Sigmoid colon (tissue), 6 donors: ENCODE measurements at regions not wholly inside any gene's neighbourhood (a gene's known extent, or its start where the extent isn't known, plus 50 kb on each side); places are given as distances from the start of the nearest gene placed in this dataset.

ENCODE experiments used
- DNase-seq: peaks from one replicate; pipeline ENCODE4 v3.0.0-alpha.2; 2019
- H3K27ac ChIP-seq, 4 donors: fragments of 200-600 bp; sonication (generic); one replicate each; pipeline ENCODE4 v1.5.1; 2016 to 2019; ENCODE audit warnings: mild to moderate bottlenecking in 1 of 4
- H3K27me3 ChIP-seq, 3 donors: fragments of 200-600 bp; sonication (generic); one replicate each; pipeline ENCODE4 v1.5.1; 2019; ENCODE audit warnings: mild to moderate bottlenecking in 1 of 3
- H3K36me3 ChIP-seq, 4 donors: fragments of 200-600 bp; sonication (generic); one replicate each; pipeline ENCODE4 v1.5.1; 2016 to 2019
- H3K4me1 ChIP-seq, 4 donors: fragments of 200-600 bp; sonication (generic); one replicate each; pipeline ENCODE4 v1.5.1; 2017 to 2019
- H3K4me3 ChIP-seq, 4 donors: fragments of 200-600 bp; sonication (generic); one replicate each; pipeline ENCODE4 v1.5.1; 2017 to 2019; ENCODE audit warnings: mild to moderate bottlenecking in 2 of 4, moderate library complexity in 1 of 4
- H3K9me3 ChIP-seq, 4 donors: fragments of 200-600 bp in 3 of 4; sonication (generic) in 3 of 4; one replicate each; pipeline versions ENCODE4 v1.5.1 to v1.6.1; 2013 to 2019
- EP300 ChIP-seq, 4 donors: sonication (generic); formaldehyde crosslinking; IDR thresholded peaks; one replicate each; pipeline ENCODE4 v1.6.1; 2017; ENCODE audit warnings: antibody characterized with exemption in 4 of 4
- POLR2A ChIP-seq, 2 donors: fragments of 450-650 bp; IDR thresholded peaks; one replicate each; pipeline ENCODE4 v1.6.1; 2016; ENCODE audit warnings: antibody characterized with exemption in 2 of 2, mild to moderate bottlenecking in 2 of 2, moderate library complexity in 2 of 2
- POLR2AphosphoS5 ChIP-seq, 4 donors: sonication (generic); formaldehyde crosslinking; IDR thresholded peaks; one replicate each; pipeline ENCODE4 v1.6.1; 2017; ENCODE audit warnings: antibody characterized with exemption in 4 of 4
- WGBS, 2 donors: extraction: QIAGEN DNeasy Blood & Tissue Kit; methylation state at CpG; one replicate each; pipeline ENCODE4 v1.1.7; 2013; 5-methylcytosine and 5-hydroxymethylcytosine counted together
- intact Hi-C: fragments of 100-400 bp; cut with DNase I; formaldehyde crosslinking; loops from one replicate; pipeline ENCODE4 v1.15.1; 2023
- TF ChIP-seq, protein P1 (sequence below), 4 experiments: fragments of 450-650 bp in 3 of 4; fragments of 200-600 bp in 1 of 4; IDR thresholded peaks; one replicate each; pipeline ENCODE4 v1.5.1; 2016 to 2019; ENCODE audit warnings: antibody characterized with exemption in 4 of 4, mild to moderate bottlenecking in 3 of 4, moderate library complexity in 2 of 4
- donor health status: healthy with polysubstance abuse.
- donor health status: healthy.

DNA sequence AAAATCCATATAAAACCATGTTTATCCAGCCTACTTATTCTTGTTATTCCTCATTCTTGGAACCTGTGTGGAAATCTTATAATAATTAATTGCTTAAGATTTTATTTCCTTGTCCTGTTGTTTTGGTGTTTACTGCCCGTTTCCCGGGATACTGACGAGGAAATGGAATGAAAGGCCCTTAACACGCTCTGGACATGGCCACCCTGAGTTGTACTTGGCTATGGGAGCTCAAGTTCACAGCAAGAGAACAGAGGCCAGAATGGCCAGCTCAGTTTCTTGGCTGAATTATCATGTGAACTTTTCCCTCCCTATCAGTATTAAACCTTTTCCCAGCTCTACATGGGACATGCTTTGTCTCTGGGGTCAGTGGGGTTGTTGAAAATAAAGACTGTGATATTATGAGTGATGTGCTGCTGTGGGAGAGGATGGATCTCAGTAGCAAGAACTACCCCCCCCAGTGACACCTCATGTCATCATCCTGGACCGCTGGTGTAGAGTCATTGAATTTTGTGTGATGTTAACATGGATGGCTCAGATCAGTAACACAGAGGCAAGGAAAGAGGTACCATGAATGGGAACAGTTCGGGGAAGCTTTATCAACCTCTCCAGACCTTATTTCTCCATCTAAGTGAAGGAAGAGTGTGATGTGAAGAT lies 87.0 kb upstream of the IGFBP3 start:
- no peaks in the 10 kb centered on the region for H3K27me3 ChIP-seq
- H3K27ac ChIP-seq, result no peak overlapping the region
- DNase-seq, result no peak
- H3K4me1 ChIP-seq, result no peaks in the 10 kb centered on the region
- intact Hi-C loops, result no loop called here
- H3K36me3 ChIP-seq, result no peaks in the 10 kb centered on the region
- H3K9me3 ChIP-seq, result peaks cover 0 to 3% (median 0%) of the 10 kb centered on the region in 4 donors
- TF ChIP-seq EP300 (IDR thresholded peaks at IDR 0.05) (no peak), POLR2A (IDR thresholded peaks at IDR 0.05) (no peak), POLR2AphosphoS5 (IDR thresholded peaks at IDR 0.05) (no peak)
- TF ChIP-seq, protein P1, sequence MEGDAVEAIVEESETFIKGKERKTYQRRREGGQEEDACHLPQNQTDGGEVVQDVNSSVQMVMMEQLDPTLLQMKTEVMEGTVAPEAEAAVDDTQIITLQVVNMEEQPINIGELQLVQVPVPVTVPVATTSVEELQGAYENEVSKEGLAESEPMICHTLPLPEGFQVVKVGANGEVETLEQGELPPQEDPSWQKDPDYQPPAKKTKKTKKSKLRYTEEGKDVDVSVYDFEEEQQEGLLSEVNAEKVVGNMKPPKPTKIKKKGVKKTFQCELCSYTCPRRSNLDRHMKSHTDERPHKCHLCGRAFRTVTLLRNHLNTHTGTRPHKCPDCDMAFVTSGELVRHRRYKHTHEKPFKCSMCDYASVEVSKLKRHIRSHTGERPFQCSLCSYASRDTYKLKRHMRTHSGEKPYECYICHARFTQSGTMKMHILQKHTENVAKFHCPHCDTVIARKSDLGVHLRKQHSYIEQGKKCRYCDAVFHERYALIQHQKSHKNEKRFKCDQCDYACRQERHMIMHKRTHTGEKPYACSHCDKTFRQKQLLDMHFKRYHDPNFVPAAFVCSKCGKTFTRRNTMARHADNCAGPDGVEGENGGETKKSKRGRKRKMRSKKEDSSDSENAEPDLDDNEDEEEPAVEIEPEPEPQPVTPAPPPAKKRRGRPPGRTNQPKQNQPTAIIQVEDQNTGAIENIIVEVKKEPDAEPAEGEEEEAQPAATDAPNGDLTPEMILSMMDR (IDR thresholded peaks at IDR 0.05), result no peak
- no peak overlapping the region for H3K4me3 ChIP-seq
- 66 to 67% methylated on average over 6 of the region's 6 CpGs for WGBS, 2 donors

DNA sequence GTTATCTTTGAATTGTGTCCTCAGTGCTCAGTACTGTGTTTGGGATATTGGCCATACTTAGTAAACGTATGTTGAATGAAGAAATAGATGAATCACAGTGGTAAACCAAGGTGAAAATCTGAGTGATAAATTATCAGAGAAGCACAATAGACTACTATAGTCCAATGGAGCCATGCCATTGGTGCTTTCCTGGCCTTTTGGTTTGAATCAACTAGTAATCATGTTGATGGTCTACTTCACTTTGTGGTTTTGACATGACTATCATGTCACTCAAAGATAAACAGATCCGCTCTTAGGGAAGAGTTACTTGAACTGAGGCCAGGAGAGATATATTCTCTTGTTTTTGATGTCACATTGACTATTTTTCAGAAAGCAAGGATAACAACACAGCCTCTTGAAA lies 86.1 kb upstream of the IGFBP3 start:
- Histone ChIP-seq H3K27ac (no peak overlapping the region), H3K4me1 (no peaks in the 10 kb centered on the region), H3K27me3 (no peaks in the 10 kb centered on the region), H3K36me3 (no peaks in the 10 kb centered on the region), H3K9me3 (peaks cover 0 to 3% (median 0%) of the 10 kb centered on the region in 4 donors), H3K4me3 (no peak overlapping the region)
- no peak for DNase-seq
- WGBS, 2 donors, result 72 to 76% methylated on average over 2 of the region's 2 CpGs
- intact Hi-C loops, result no loop called here
- TF ChIP-seq POLR2A (IDR thresholded peaks at IDR 0.05) (no peak), POLR2AphosphoS5 (IDR thresholded peaks at IDR 0.05) (no peak)

DNA sequence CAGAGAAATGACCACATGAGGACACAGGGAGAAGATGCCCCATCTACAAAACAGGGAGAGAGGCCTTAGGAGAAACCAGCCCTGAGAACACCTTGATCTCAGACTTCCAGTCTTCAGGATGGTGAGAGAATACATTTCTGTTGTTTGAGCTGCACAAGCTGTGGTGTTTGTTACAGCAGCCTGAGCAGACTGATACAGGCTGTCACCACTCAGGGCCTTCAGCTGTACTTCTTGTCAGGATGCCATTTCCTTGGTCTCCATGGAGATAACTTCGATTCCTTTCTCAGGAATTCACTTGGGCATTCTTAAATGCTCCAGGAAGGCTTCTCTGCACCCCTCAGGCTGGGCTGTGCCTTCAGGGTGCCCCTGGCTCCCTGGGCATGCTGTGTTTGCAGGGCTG lies 85.7 kb upstream of the IGFBP3 start:
- no peak overlapping the region for H3K27ac ChIP-seq
- no peaks in the 10 kb centered on the region for H3K36me3 ChIP-seq
- peaks cover 0 to 3% (median 0%) of the 10 kb centered on the region in 4 donors for H3K9me3 ChIP-seq
- intact Hi-C loops, result no loop called here
- no peak for TF ChIP-seq EP300 (IDR thresholded peaks at IDR 0.05)
- no peak for DNase-seq
- no peak overlapping the region for H3K4me3 ChIP-seq
- H3K4me1 ChIP-seq, result no peaks in the 10 kb centered on the region
- H3K27me3 ChIP-seq, result no peaks in the 10 kb centered on the region
- WGBS, 2 donors, result 10 to 40% methylated on average over 1 of the region's 1 CpG

DNA sequence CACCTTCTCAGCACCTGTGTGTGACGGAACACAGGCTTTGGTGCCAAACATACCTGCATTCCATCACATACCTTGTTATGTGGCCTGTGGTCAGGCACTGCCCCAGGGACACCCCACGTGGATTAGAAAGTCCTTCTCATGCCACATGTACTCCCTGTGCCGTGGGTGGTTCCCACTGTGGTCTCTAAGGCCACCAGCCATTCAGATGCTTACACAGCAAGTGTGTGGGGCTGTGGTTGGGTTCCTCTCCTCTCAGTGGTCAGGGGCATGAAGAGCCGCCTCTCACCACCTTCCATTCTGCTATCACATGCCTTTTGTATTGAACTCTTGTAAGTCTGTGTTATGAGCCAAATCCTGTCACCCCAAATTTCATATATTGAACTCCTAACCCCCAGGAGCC lies 85.1 kb upstream of the IGFBP3 start:
- Histone ChIP-seq H3K27me3 (no peaks in the 10 kb centered on the region), H3K4me3 (no peak overlapping the region), H3K4me1 (no peaks in the 10 kb centered on the region), H3K36me3 (no peaks in the 10 kb centered on the region), H3K27ac (no peak overlapping the region), H3K9me3 (peaks cover 0 to 3% (median 0%) of the 10 kb centered on the region in 4 donors)
- no peak for DNase-seq
- intact Hi-C loops, result no loop called here
- TF ChIP-seq EP300 (IDR thresholded peaks at IDR 0.05) (no peak), POLR2AphosphoS5 (IDR thresholded peaks at IDR 0.05) (no peak), POLR2A (IDR thresholded peaks at IDR 0.05) (no peak)
- TF ChIP-seq, protein P1 (IDR thresholded peaks at IDR 0.05), result no peak
- WGBS, 2 donors, result 57 to 90% methylated on average over 4 of the region's 4 CpGs

DNA sequence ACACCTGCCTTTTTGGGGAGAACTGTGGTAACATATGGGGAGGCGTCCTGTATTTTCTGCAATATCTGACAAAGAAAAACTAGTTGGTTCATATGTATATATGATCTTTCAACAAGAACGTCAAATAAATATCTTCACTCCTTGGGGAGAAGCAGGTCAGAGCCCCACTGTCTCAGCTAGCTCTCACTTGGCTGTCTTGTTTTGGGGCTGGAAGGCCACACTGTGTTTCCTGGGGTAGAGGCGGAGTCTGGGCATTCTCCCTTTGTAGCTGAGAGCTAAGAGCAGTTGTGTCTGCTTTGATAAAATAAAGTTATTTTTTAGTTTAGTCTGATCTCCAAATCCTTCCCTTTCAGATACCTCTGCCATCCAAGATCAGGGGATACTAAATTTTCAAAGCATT lies 83.9 kb upstream of the IGFBP3 start:
- Histone ChIP-seq H3K27ac (no peak overlapping the region), H3K9me3 (peaks cover 0 to 3% (median 0%) of the 10 kb centered on the region in 4 donors), H3K4me1 (no peaks in the 10 kb centered on the region), H3K4me3 (no peak overlapping the region), H3K27me3 (no peaks in the 10 kb centered on the region), H3K36me3 (no peaks in the 10 kb centered on the region)
- DNase-seq, result no peak
- intact Hi-C loops, result no loop called here
- WGBS, 2 donors, result 88 to 91% methylated on average over 3 of the region's 3 CpGs
- TF ChIP-seq EP300 (IDR thresholded peaks at IDR 0.05) (no peak), POLR2AphosphoS5 (IDR thresholded peaks at IDR 0.05) (no peak), POLR2A (IDR thresholded peaks at IDR 0.05) (no peak)
- TF ChIP-seq, protein P1 (IDR thresholded peaks at IDR 0.05), result no peak
